ENCODE measurements at regions not wholly inside any gene's neighbourhood (a gene's known extent, or its start where the extent isn't known, plus 50 kb on each side); places are given as distances from the start of the nearest gene placed in this dataset.
"Not testable (repeated sequence)": the region's sequence is repeated elsewhere in the genome, so short reads cannot be mapped to it uniquely, and the experiment has no call there.

DNA sequence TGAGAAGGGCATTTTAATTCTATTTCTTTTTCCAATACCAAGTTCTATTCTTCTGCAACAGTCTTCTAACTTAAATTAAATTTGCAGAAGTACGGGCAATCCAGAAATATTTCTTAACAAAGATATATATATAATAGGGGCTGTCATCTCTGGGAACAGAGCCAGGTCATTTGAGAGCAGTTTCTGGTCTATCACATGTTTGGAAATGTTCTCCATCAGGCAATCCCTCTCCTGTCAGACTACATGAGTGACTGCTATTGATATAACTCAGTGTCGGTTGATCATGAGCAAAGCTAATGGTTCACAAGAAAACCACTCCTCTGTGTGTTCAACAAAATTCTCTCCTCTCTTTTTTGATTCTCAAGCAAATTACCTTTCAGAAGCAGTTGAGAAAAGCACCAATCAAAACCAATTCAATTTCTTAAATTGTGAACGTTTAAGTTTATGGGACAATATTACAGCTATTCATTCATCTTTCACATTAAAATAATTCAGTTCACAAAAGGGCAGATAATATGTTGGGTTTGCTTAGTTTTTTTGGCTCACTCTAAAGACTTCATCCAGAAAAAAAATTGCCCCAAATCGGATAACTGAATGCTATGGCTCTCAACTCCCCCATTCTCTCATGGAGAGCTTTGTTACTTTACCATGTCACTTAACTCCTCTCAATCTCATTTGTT, 152.9 kb upstream of the TGFBR2 start:
- H3K9me3 ChIP-seq: no peaks in the 10 kb centered on the region
- H3K27ac ChIP-seq: no peak overlapping the region
- no peaks in the 10 kb centered on the region for H3K4me1 ChIP-seq
- DNase-seq: no peak
- intact Hi-C loops (cut with DNase I): no loop called here
- H3K27me3 ChIP-seq: no peaks in the 10 kb centered on the region
- no peak overlapping the region for H3K4me3 ChIP-seq
- no peak for ATAC-seq
- no peaks in the 10 kb centered on the region for H3K36me3 ChIP-seq
- no peak for TF ChIP-seq POLR2A (IDR thresholded peaks at IDR 0.05)
- TF ChIP-seq, protein P1, sequence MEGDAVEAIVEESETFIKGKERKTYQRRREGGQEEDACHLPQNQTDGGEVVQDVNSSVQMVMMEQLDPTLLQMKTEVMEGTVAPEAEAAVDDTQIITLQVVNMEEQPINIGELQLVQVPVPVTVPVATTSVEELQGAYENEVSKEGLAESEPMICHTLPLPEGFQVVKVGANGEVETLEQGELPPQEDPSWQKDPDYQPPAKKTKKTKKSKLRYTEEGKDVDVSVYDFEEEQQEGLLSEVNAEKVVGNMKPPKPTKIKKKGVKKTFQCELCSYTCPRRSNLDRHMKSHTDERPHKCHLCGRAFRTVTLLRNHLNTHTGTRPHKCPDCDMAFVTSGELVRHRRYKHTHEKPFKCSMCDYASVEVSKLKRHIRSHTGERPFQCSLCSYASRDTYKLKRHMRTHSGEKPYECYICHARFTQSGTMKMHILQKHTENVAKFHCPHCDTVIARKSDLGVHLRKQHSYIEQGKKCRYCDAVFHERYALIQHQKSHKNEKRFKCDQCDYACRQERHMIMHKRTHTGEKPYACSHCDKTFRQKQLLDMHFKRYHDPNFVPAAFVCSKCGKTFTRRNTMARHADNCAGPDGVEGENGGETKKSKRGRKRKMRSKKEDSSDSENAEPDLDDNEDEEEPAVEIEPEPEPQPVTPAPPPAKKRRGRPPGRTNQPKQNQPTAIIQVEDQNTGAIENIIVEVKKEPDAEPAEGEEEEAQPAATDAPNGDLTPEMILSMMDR (IDR thresholded peaks at IDR 0.05): no peak
- 69% methylated on average over 4 of the region's 4 CpGs for WGBS (ENCODE audit: insufficient coverage, low coverage, low lambda C conversion rate, missing lambda C conversion rate)

DNA sequence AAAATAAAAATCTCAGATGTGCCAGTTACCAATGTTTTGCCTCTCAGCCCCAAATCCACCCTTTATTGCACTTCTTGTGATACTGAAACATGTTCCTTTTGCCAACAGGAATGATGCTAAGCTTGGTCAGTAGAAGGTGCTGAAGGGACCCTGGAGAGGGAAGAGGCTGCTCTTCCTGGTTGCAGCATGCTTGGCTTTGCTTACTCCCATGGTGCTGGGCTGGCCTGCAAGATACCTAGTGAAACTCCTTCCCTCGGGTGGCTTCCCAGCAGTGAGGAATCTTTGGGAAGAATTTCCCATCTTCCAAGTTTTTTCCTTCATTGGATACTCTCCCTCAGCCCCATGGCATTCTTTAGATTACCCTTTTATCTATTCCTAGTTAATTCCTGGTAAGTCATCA, 151.8 kb upstream of the TGFBR2 start:
- 86% methylated on average over 1 of the region's 1 CpG for WGBS (ENCODE audit: insufficient coverage, low coverage, low lambda C conversion rate, missing lambda C conversion rate)
- Histone ChIP-seq H3K27me3 (no peaks in the 10 kb centered on the region), H3K4me3 (no peak overlapping the region), H3K36me3 (no peaks in the 10 kb centered on the region), H3K4me1 (no peaks in the 10 kb centered on the region), H3K9me3 (no peaks in the 10 kb centered on the region), H3K27ac (no peak overlapping the region)
- DNase-seq: no peak
- TF ChIP-seq, protein P1 (IDR thresholded peaks at IDR 0.05): no peak
- no peak for TF ChIP-seq POLR2A (IDR thresholded peaks at IDR 0.05)
- ATAC-seq: no peak
- intact Hi-C loops (cut with DNase I): no loop called here

DNA sequence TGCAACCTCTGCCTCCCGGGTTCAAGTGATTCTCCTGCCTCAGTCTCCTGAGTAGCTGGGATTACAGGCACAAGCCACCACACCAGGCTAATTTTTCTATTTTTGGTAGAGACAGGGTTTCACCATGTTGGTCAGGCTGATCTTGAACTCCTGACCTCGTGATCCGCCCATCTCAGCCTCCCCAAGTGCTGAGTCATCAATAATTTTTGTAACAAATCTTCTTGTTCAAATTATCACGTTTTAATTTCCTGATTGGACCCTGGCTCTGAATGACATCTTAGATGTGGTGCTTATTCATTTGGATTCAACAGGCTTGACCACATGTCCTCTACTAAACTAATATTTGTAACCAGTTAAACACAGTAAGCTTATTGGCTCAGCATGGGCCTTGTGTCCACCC, 151.3 kb upstream of the TGFBR2 start:
- H3K27me3 ChIP-seq; DNase-seq; H3K36me3 ChIP-seq; H3K9me3 ChIP-seq; ATAC-seq; H3K27ac ChIP-seq; intact Hi-C loops (cut with DNase I); H3K4me3 ChIP-seq; H3K4me1 ChIP-seq: not testable (repeated sequence)
- 78% methylated on average over 4 of the region's 4 CpGs for WGBS (ENCODE audit: insufficient coverage, low coverage, low lambda C conversion rate, missing lambda C conversion rate)

DNA sequence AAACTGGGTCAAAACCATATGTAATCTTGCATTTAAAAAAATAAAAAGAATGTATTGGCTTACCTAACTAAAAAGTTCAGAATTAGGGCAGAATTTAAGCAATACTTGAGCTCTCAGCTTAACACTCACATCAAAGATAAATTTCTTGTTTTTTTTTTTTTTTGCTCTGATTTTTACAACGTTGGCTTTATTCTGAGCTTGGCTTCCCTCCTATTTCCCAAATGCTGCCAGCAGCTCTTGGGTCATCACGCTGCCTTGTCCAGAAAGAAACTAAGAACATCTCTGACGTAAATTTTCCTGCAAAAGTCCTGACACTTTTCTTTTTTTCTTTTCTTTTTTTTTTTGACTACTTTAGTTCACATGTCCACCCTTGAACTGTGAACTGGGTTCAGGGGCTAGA, 150.6 kb upstream of the TGFBR2 start:
- H3K27ac ChIP-seq: no peak overlapping the region
- whole genome bisulfite sequencing (ENCODE audit: insufficient coverage, low coverage, low lambda C conversion rate, missing lambda C conversion rate): 35% methylated on average over 3 of the region's 3 CpGs
- no peaks in the 10 kb centered on the region for H3K36me3 ChIP-seq
- no peaks in the 10 kb centered on the region for H3K9me3 ChIP-seq
- no peaks in the 10 kb centered on the region for H3K4me1 ChIP-seq
- TF ChIP-seq, protein P1 (IDR thresholded peaks at IDR 0.05): no peak
- no peak for TF ChIP-seq POLR2A (IDR thresholded peaks at IDR 0.05)
- ATAC-seq (peak in 2 of 4 donors; percentile 25 to 51), DNase-seq (peak in 1 of 3 donors; percentile 58)
- intact Hi-C loops (cut with DNase I): no loop called here
- H3K4me3 ChIP-seq: no peak overlapping the region
- no peaks in the 10 kb centered on the region for H3K27me3 ChIP-seq

DNA sequence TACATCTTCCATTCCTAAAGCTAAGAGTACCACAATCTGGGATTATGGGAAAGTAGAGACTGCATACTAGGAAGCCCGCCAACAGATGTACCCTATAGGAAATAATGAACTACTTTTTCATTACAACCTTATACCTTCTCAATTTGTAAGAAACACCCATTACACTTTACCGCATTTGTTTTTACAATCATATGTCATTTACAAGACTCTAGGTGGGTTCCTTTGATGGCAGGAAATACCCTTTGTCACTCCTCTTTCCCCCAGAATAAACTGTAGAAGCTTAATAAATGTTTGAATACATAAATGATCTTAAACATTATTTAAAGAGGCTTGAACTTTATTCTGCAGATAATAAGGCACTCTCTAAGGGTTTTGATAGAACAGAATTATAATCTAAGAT, 150.1 kb upstream of the TGFBR2 start:
- DNase-seq: no peak
- Histone ChIP-seq H3K9me3 (no peaks in the 10 kb centered on the region), H3K27me3 (no peaks in the 10 kb centered on the region), H3K27ac (no peak overlapping the region), H3K36me3 (no peaks in the 10 kb centered on the region), H3K4me3 (no peak overlapping the region), H3K4me1 (no peaks in the 10 kb centered on the region)
- intact Hi-C loops (cut with DNase I): no loop called here
- TF ChIP-seq, protein P1 (IDR thresholded peaks at IDR 0.05): no peak
- no peak for TF ChIP-seq POLR2A (IDR thresholded peaks at IDR 0.05)
- ATAC-seq: no peak
- WGBS (ENCODE audit: insufficient coverage, low coverage, low lambda C conversion rate, missing lambda C conversion rate): 88% methylated on average over 2 of the region's 2 CpGs
